Ureter (tissue), 1 donor: ENCODE measurements at regions not wholly inside any gene's neighbourhood (a gene's known extent, or its start where the extent isn't known, plus 50 kb on each side); places are given as distances from the start of the nearest gene placed in this dataset.

Experiments used
- DNase-seq: peaks from one replicate; pipeline ENCODE4 v3.0.0-alpha.2; 2020; ENCODE audit warnings: low spot score
- donor health status: DM: yes; HTN: yes; CAD: no.

- DNase-seq = no peak
Measured at GRCh38 chr13:21757763-21758162, 86.9 kb downstream of the FGF9 start.

GRCh38 chr13:21758441-21758840 is 87.6 kb downstream of the FGF9 start:
- DNase-seq = no peak

GRCh38 chr13:21759463-21759862 is 88.6 kb downstream of the FGF9 start:
- DNase-seq = no peak

- DNase-seq = no peak
Measured at GRCh38 chr13:21759911-21760310, 89.0 kb downstream of the FGF9 start.

- no peak for DNase-seq
Measured at GRCh38 chr13:21761770-21762169, 90.9 kb downstream of the FGF9 start.

GRCh38 chr13:21762512-21762911 is 91.6 kb downstream of the FGF9 start:
- no peak for DNase-seq

- DNase-seq = no peak
Measured at GRCh38 chr13:21767032-21767431, 96.2 kb downstream of the FGF9 start.

GRCh38 chr13:21771075-21771474 is 100.2 kb downstream of the FGF9 start:
- DNase-seq = no peak

GRCh38 chr13:21777166-21777565 is 106.3 kb downstream of the FGF9 start:
- no peak for DNase-seq

GRCh38 chr13:21777813-21778212 is 106.9 kb downstream of the FGF9 start:
- no peak for DNase-seq

- no peak for DNase-seq
Measured at GRCh38 chr13:21782736-21783135, 111.9 kb downstream of the FGF9 start.

- no peak for DNase-seq
Measured at GRCh38 chr13:21785990-21786389, 115.1 kb downstream of the FGF9 start.

- DNase-seq = no peak
Measured at GRCh38 chr13:21796066-21796465, 125.2 kb downstream of the FGF9 start.

- no peak for DNase-seq
Measured at GRCh38 chr13:21796775-21797514, 126.1 kb downstream of the FGF9 start.

GRCh38 chr13:21797736-21798135 is 126.9 kb downstream of the FGF9 start:
- no peak for DNase-seq

- DNase-seq = no peak
Measured at GRCh38 chr13:21798181-21798580, 127.3 kb downstream of the FGF9 start.

GRCh38 chr13:21799671-21800070 is 128.8 kb downstream of the FGF9 start:
- DNase-seq = no peak

- DNase-seq = no peak
Measured at GRCh38 chr13:21800837-21801616, 130.2 kb downstream of the FGF9 start.

- no peak for DNase-seq
Measured at GRCh38 chr13:21805733-21806132, 134.9 kb downstream of the FGF9 start.

GRCh38 chr13:21812192-21812626 is 141.3 kb downstream of the FGF9 start:
- no peak for DNase-seq

- DNase-seq = no peak
Measured at GRCh38 chr13:21813110-21813509, 142.2 kb downstream of the FGF9 start.

GRCh38 chr13:21813844-21814243 is 143.0 kb downstream of the FGF9 start:
- no peak for DNase-seq

GRCh38 chr13:21814604-21815003 is 143.7 kb downstream of the FGF9 start:
- no peak for DNase-seq
